ENCODE measurements at regions not wholly inside any gene's neighbourhood (a gene's known extent, or its start where the extent isn't known, plus 50 kb on each side); places are given as distances from the start of the nearest gene placed in this dataset.

DNA sequence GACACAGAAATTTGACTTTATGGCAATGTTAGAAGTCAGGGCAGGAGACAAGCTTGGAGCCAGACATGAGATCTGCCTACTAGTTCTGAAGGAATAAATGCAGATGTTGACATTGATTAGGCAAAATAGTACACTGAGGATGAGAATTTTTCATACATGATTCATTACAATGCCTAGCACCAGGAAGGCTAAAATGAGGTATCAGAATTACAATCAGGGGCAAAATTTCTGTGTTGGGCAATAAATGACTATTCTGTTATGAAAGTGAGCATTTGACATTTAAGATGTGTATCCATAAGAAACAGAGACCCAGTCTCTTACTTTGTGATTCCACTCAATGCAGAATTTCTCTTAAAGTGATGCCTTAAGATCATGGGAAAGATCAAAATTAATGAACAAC lies 92.4 kb upstream of the CDH10 start:
- DNase-seq = no peak

DNA sequence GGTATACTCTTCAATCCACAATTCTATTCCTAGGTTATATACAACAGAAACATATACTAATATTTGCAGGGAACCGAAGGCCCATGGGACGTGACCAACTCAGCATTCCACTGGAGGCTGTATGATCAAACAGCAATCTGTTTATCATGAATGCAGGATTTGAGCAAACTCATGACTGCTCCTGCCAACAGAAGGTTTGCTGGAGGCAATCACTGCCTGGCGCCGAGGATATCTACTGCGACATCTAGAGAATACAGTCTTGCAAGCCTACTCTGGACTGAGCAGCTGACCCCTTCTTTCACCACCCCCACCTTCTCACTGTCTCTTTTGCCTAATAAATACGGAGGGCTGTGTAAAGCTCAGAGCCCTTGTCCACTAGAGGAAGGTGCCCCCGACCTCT lies 90.5 kb upstream of the CDH10 start:
- no peak for DNase-seq

DNA sequence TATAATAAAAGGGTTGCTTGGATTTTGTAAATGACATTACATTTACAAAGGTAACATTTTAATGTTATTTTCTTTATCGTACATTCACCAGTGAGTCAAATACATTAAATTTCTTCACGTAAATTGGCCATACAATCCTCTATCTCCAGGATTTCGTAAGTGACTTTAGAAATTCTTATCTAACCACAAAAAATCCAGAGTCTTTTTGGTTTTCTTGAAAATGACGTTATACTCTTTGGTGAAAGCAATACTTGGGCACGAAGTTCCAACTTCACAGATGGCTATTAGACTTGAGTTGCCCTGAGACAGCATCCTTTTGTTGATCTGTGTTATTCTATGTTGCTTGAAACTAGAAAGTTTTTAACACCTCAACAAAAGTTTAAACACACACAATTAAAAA lies 87.4 kb upstream of the CDH10 start:
- DNase-seq = no peak

DNA sequence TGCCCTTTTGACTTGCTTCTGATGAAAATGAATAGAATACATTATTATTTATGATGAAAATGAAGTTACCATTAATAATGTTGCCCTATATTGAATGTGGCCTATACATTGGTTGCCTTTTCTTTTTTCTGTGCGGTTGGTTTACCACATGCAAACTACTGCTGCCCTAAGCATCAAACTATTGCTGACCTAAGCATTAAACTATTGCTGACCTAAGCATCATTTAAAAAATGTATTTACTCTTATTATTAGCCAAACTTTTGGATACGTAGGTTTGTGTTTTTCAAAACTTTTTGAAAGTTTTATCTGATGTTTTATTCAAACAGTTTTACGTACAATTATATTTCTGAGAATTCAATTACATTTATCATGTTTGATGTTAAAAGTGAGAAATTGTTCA lies 76.0 kb upstream of the CDH10 start:
- no peak for DNase-seq

DNA sequence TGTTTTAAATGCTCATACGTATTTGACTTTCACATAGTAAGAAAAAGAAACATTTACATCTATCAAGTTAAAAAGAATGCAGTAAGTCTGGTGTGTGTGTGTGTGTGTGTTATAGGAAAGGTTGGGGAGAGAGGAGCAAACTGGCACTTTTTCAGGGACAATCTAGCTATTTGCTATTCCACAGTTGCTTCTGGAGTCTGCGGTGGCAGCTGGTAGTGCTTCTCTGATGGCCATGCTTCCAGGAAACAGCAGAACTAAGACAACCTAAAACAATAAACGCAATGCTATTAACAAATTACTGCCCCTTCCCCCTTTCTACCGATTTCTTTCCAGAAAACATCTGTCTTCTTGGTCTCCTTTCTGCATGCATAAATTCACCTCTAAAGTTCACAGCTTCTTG lies 70.0 kb upstream of the CDH10 start:
- no peak for DNase-seq

DNA sequence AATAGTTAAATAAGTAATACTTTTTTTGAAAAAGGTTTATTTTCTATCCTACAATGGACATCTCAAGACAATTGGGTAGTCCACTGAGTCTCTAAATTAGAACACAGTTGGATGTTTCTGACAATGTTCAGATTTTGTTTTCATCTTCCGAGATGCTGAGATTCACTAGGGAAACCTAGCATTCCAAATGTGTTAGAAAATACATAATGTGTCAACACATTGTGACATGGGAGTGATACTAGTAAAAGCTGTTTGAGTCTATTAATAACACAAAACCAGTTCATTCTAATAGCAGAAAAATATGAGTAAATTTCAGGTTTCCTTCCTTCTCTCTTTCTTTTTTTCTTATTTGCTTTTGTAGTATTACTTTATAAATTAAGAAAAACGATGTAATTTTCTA lies 68.2 kb upstream of the CDH10 start:
- no peak for DNase-seq

DNA sequence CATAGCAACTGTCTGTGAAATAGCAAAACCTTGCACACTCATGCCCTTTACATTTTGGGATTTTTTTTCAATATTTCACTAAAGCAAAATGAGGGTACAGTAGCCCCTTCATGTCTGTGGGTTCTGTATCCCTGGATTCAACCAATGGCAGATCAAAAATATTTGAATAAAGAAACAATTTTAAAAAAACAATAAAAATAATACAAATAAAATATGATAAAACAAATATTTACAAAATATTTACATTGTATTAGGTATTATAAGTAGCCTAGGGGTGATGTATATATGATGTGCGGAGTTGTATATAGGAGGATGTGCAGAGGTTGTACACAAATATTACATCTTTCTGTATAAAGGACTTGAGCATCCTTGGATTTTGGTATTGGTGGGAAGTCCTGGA lies 67.3 kb upstream of the CDH10 start:
- no peak for DNase-seq

DNA sequence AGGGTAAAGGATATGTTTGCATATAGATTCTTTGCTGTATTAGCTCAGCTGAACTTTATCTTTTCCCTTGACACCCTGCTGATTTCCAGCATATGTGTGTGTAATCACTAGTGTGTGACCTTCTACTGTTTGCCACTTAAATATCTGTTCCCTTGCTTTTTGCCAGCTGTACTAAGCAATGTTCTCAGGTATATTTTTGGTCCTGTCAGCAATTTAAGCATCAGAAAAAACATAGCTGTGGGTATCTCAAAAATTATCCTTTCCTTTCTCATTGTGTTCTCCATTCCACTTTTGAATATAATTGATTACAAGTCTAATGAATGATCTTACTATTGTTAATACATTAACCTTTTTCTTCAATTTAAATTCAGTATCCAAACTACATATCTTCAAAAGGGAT lies 59.2 kb upstream of the CDH10 start:
- no peak for DNase-seq

Data from nucleus accumbens (tissue), 56 donors.